Cerebellar cortex (tissue), 1 donor: ENCODE measurements at regions not wholly inside any gene's neighbourhood (a gene's known extent, or its start where the extent isn't known, plus 50 kb on each side); places are given as distances from the start of the nearest gene placed in this dataset.

Experiments
- DNase-seq: peaks from one replicate; pipeline ENCODE4 v3.0.0-alpha.2; 2015; ENCODE audit warnings: low spot score

GRCh38 chr4:149121023-149121404 lies 678.8 kb upstream of the NR3C2 start:
- DNase-seq, result no peak

GRCh38 chr4:149120331-149121022 lies 678.3 kb upstream of the NR3C2 start:
- DNase-seq, result no peak

- DNase-seq, result no peak
Measured at GRCh38 chr4:149116806-149117205, 674.6 kb upstream of the NR3C2 start.

GRCh38 chr4:149113804-149114430 lies 671.7 kb upstream of the NR3C2 start:
- DNase-seq, result no peak

GRCh38 chr4:149112109-149112508 lies 669.9 kb upstream of the NR3C2 start:
- no peak for DNase-seq

- no peak for DNase-seq
Measured at GRCh38 chr4:149110481-149110880, 668.3 kb upstream of the NR3C2 start.

GRCh38 chr4:149108626-149109025 lies 666.4 kb upstream of the NR3C2 start:
- no peak for DNase-seq

- DNase-seq, result no peak
Measured at GRCh38 chr4:149102765-149103164, 660.6 kb upstream of the NR3C2 start.

- DNase-seq, result no peak
Measured at GRCh38 chr4:149101649-149102048, 659.4 kb upstream of the NR3C2 start.

- DNase-seq, result no peak
Measured at GRCh38 chr4:149095811-149096210, 653.6 kb upstream of the NR3C2 start.

- DNase-seq, result no peak
Measured at GRCh38 chr4:149095001-149095400, 652.8 kb upstream of the NR3C2 start.

- no peak for DNase-seq
Measured at GRCh38 chr4:149084144-149084543, 641.9 kb upstream of the NR3C2 start.

- no peak for DNase-seq
Measured at GRCh38 chr4:149077181-149077580, 635.0 kb upstream of the NR3C2 start.

- DNase-seq, result no peak
Measured at GRCh38 chr4:149076401-149076800, 634.2 kb upstream of the NR3C2 start.

- no peak for DNase-seq
Measured at GRCh38 chr4:149072384-149072783, 630.2 kb upstream of the NR3C2 start.

- DNase-seq, result no peak
Measured at GRCh38 chr4:149065753-149066152, 623.5 kb upstream of the NR3C2 start.

GRCh38 chr4:149062997-149063396 lies 620.8 kb upstream of the NR3C2 start:
- DNase-seq, result no peak

- DNase-seq, result no peak
Measured at GRCh38 chr4:149057594-149057993, 615.4 kb upstream of the NR3C2 start.

GRCh38 chr4:149056615-149057014 lies 614.4 kb upstream of the NR3C2 start:
- no peak for DNase-seq

- DNase-seq, result no peak
Measured at GRCh38 chr4:149055624-149056023, 613.4 kb upstream of the NR3C2 start.

GRCh38 chr4:149050840-149051239 lies 608.6 kb upstream of the NR3C2 start:
- DNase-seq, result no peak

- DNase-seq, result peak; percentile 3
Measured at GRCh38 chr4:149048451-149049143, 606.4 kb upstream of the NR3C2 start.

GRCh38 chr4:149047368-149047767 lies 605.2 kb upstream of the NR3C2 start:
- DNase-seq, result no peak
